ENCODE measurements at regions not wholly inside any gene's neighbourhood (a gene's known extent, or its start where the extent isn't known, plus 50 kb on each side); places are given as distances from the start of the nearest gene placed in this dataset.

GRCh38 chr15:47399100-47399499 lies 318.2 kb upstream of the SEMA6D start:
- TF ChIP-seq CTCF (IDR thresholded peaks at IDR 0.05) (no peak), POLR2A (IDR thresholded peaks at IDR 0.05) (no peak)

Measured in lower leg skin (tissue), 3 donors.